OCI-LY1 (cell line): ENCODE measurements at regions not wholly inside any gene's neighbourhood (a gene's known extent, or its start where the extent isn't known, plus 50 kb on each side); places are given as distances from the start of the nearest gene placed in this dataset.

Source experiments
- EZH2 ChIP-seq: fragments of 200-600 bp; sonication (generic), shearing (Covaris generic); IDR thresholded peaks from 2 replicates; pipeline ENCODE4 v1.8.0; 2017; ENCODE audit warnings: borderline replicate concordance, mixed run types, mild to moderate bottlenecking, antibody characterized with exemption, low read length, moderate library complexity, mixed read lengths
- TF ChIP-seq, protein P1 (sequence below): fragments of 200-600 bp; sonication (generic), shearing (Covaris generic); IDR thresholded peaks from 2 replicates; pipeline ENCODE4 v1.5.1; 2017; ENCODE audit warnings: mild to moderate bottlenecking, antibody characterized with exemption, low read length, moderate library complexity, mixed read lengths

DNA sequence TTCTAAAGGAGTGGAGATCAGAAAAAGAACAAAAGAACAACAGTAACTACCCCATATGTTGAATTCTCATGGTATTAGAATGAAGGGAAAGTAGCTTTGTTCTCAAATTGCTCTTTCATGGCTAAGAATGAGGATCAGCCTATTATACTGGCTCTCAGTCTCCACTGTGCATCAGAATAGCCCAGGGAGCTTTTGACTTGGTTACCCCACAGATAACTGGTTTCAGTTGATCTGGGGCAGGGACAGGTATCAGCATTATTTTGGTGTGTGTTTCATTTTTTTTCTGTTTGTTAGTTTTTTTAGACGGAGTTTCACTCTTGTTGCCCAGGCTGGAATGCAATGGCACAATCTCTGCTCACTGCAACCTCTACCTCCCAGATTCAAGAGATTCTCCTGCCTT, 311.7 kb upstream of the TLE3 start:
- TF ChIP-seq, protein P1, sequence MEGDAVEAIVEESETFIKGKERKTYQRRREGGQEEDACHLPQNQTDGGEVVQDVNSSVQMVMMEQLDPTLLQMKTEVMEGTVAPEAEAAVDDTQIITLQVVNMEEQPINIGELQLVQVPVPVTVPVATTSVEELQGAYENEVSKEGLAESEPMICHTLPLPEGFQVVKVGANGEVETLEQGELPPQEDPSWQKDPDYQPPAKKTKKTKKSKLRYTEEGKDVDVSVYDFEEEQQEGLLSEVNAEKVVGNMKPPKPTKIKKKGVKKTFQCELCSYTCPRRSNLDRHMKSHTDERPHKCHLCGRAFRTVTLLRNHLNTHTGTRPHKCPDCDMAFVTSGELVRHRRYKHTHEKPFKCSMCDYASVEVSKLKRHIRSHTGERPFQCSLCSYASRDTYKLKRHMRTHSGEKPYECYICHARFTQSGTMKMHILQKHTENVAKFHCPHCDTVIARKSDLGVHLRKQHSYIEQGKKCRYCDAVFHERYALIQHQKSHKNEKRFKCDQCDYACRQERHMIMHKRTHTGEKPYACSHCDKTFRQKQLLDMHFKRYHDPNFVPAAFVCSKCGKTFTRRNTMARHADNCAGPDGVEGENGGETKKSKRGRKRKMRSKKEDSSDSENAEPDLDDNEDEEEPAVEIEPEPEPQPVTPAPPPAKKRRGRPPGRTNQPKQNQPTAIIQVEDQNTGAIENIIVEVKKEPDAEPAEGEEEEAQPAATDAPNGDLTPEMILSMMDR: no peak
- TF ChIP-seq EZH2: no peak
